HG03565 (cell line): ENCODE measurements at regions not wholly inside any gene's neighbourhood (a gene's known extent, or its start where the extent isn't known, plus 50 kb on each side); places are given as distances from the start of the nearest gene placed in this dataset.
"Not testable (repeated sequence)": the region's sequence is repeated elsewhere in the genome, so short reads cannot be mapped to it uniquely, and the experiment has no call there.

Source experiments
- ATAC-seq: cut with Tn5 transposase; IDR thresholded peaks from one replicate; pipeline ENCODE4 v1.9.1; 2021; ENCODE audit warnings: mild to moderate bottlenecking, moderate library complexity; ENCODE audit not compliant: unreplicated experiment

GRCh38 chr3:36656873-36657272, 107.5 kb downstream of the DCLK3 start:
- ATAC-seq = no peak

- ATAC-seq = no peak
Measured at GRCh38 chr3:36653095-36653494, 111.3 kb downstream of the DCLK3 start.

- no peak for ATAC-seq
Measured at GRCh38 chr3:36652104-36652503, 112.2 kb downstream of the DCLK3 start.

- ATAC-seq = no peak
Measured at GRCh38 chr3:36650271-36650671, 114.1 kb downstream of the DCLK3 start.

- ATAC-seq = no peak
Measured at GRCh38 chr3:36649125-36649524, 115.2 kb downstream of the DCLK3 start.

GRCh38 chr3:36648241-36649034, 115.9 kb downstream of the DCLK3 start:
- peak; percentile 81 for ATAC-seq

GRCh38 chr3:36647423-36647853, 116.9 kb downstream of the DCLK3 start:
- no peak for ATAC-seq

- no peak for ATAC-seq
Measured at GRCh38 chr3:36643192-36643591, 121.2 kb downstream of the DCLK3 start.

GRCh38 chr3:36635731-36636130, 128.6 kb downstream of the DCLK3 start:
- ATAC-seq = no peak

GRCh38 chr3:36633897-36634296, 130.5 kb downstream of the DCLK3 start:
- ATAC-seq = not testable (repeated sequence)

- ATAC-seq = no peak
Measured at GRCh38 chr3:36633060-36633459, 131.3 kb downstream of the DCLK3 start.

GRCh38 chr3:36631549-36631948, 132.8 kb downstream of the DCLK3 start:
- ATAC-seq = no peak

GRCh38 chr3:36615861-36616260, 148.5 kb downstream of the DCLK3 start:
- ATAC-seq = no peak

- no peak for ATAC-seq
Measured at GRCh38 chr3:36606871-36607765, 157.2 kb downstream of the DCLK3 start.

- ATAC-seq = no peak
Measured at GRCh38 chr3:36603423-36603822, 160.9 kb downstream of the DCLK3 start.

- no peak for ATAC-seq
Measured at GRCh38 chr3:36600404-36600803, 163.9 kb downstream of the DCLK3 start.
